Fibroblast of lung (primary cell): ENCODE measurements at regions not wholly inside any gene's neighbourhood (a gene's known extent, or its start where the extent isn't known, plus 50 kb on each side); places are given as distances from the start of the nearest gene placed in this dataset.
A peak's percentile ranks its signal among the peaks of the same experiment; 100 is the strongest.

Experiments
- DNase-seq, 2 donors: peaks; one replicate each; pipeline versions ENCODE4 v3.0.0 to v3.0.0-alpha.2; 2010; ENCODE audit warnings: low read depth in 2 of 2
- H2AFZ ChIP-seq: 2 replicates; pipeline ENCODE4 v1.5.1; 2012; ENCODE audit warnings: low read length, control low read depth, inconsistent platforms
- H3K27ac ChIP-seq: 2 replicates; pipeline ENCODE4 v1.5.1; 2011; ENCODE audit warnings: low read length, control low read depth; ENCODE audit not compliant: insufficient read depth
- H3K27me3 ChIP-seq: 2 replicates; pipeline ENCODE4 v1.5.1; 2011; ENCODE audit warnings: mild to moderate bottlenecking, low read length; ENCODE audit not compliant: control insufficient read depth, insufficient read depth
- H3K36me3 ChIP-seq: 2 replicates; pipeline ENCODE4 v1.5.1; 2011; ENCODE audit warnings: low read length; ENCODE audit not compliant: control insufficient read depth, insufficient read depth
- H3K4me1 ChIP-seq: 2 replicates; pipeline ENCODE4 v1.5.1; 2011; ENCODE audit warnings: low read length; ENCODE audit not compliant: control insufficient read depth, insufficient read depth; ENCODE audit errors: extremely low read depth
- H3K4me2 ChIP-seq: 2 replicates; pipeline ENCODE4 v1.5.1; 2011; ENCODE audit warnings: low read length, control low read depth; ENCODE audit not compliant: insufficient read depth; ENCODE audit errors: extremely low read depth
- H3K4me3 ChIP-seq, 4 experiments: fragments of 200-600 bp in 1 of 4; sonication (generic) in 1 of 4; replicated peaks in 1 of 4; 2 replicates each; pipeline ENCODE4 v1.5.1; 2011 to 2016; ENCODE audit warnings: low read length in 4 of 4, low read depth in 3 of 4, mild to moderate bottlenecking in 3 of 4, control low read depth in 2 of 4, inconsistent platforms in 1 of 4, mixed read lengths in 1 of 4; ENCODE audit not compliant: insufficient read depth in 1 of 4; ENCODE audit errors: control extremely low read depth in 1 of 4
- H3K79me2 ChIP-seq: 2 replicates; pipeline ENCODE4 v1.5.1; 2012; ENCODE audit warnings: mild to moderate bottlenecking, low read length, inconsistent platforms; ENCODE audit not compliant: control insufficient read depth, insufficient read depth
- H3K9ac ChIP-seq: 2 replicates; pipeline ENCODE4 v1.5.1; 2011; ENCODE audit warnings: mild to moderate bottlenecking, low read length, control low read depth; ENCODE audit not compliant: insufficient read depth
- H3K9me3 ChIP-seq: 2 replicates; pipeline ENCODE4 v1.5.1; 2012; ENCODE audit warnings: low read depth, low read length; ENCODE audit not compliant: control insufficient read depth, insufficient read depth
- H4K20me1 ChIP-seq: 2 replicates; pipeline ENCODE4 v1.5.1; 2011; ENCODE audit warnings: low read length; ENCODE audit not compliant: control insufficient read depth, insufficient read depth; ENCODE audit errors: extremely low read depth
- CTCF ChIP-seq, 2 donors: IDR thresholded peaks in 1 of 2; conservative IDR thresholded peaks in 1 of 2; 1 replicate in 1 of 2; 2 replicates in 1 of 2; pipeline ENCODE4 v1.5.1; 2011 to 2012; ENCODE audit warnings: low read length in 2 of 2, control low read depth in 1 of 2, inconsistent platforms in 1 of 2, low read depth in 1 of 2, mild to moderate bottlenecking in 1 of 2
- EZH2 ChIP-seq: IDR thresholded peaks from 2 replicates; pipeline ENCODE4 v1.5.1; 2012; ENCODE audit warnings: low read length, control low read depth, mild to moderate bottlenecking; ENCODE audit errors: missing control alignments

- no peaks in the 10 kb centered on the region for H3K9me3 ChIP-seq
- no peaks in the 10 kb centered on the region for H3K4me1 ChIP-seq
- no peak overlapping the region for H3K27ac ChIP-seq
- H3K79me2 ChIP-seq = no peaks in the 10 kb centered on the region
- no peaks in the 10 kb centered on the region for H4K20me1 ChIP-seq
- no peak overlapping the region for H3K9ac ChIP-seq
- DNase-seq = peak in 1 of 2 donors; percentile 82
- H2AFZ ChIP-seq = no peak overlapping the region
- H3K36me3 ChIP-seq = no peaks in the 10 kb centered on the region
- no peak overlapping the region for H3K4me3 ChIP-seq
- no peak overlapping the region for H3K4me2 ChIP-seq
- no peaks in the 10 kb centered on the region for H3K27me3 ChIP-seq
- TF ChIP-seq CTCF (conservative IDR thresholded peaks at IDR 0.05 in 1 of 2, IDR thresholded peaks at IDR 0.05 in 1 of 2; ENCODE audit: low read depth in 1 of 2, low read length in 2 of 2) (no peak), EZH2 (no peak)
Measured at GRCh38 chr1:90488451-90488850, 228.7 kb downstream of the BARHL2 start.

- Histone ChIP-seq H3K27me3 (no peaks in the 10 kb centered on the region), H3K79me2 (no peaks in the 10 kb centered on the region), H3K4me1 (no peaks in the 10 kb centered on the region), H3K27ac (no peak overlapping the region), H3K4me2 (no peak overlapping the region), H3K9me3 (no peaks in the 10 kb centered on the region), H3K9ac (no peak overlapping the region), H3K4me3 (no peak overlapping the region), H3K36me3 (no peaks in the 10 kb centered on the region), H4K20me1 (no peaks in the 10 kb centered on the region), H2AFZ (no peak overlapping the region)
- no peak for TF ChIP-seq CTCF (conservative IDR thresholded peaks at IDR 0.05 in 1 of 2, IDR thresholded peaks at IDR 0.05 in 1 of 2; ENCODE audit: low read depth in 1 of 2, low read length in 2 of 2)
- no peak for DNase-seq
Measured at GRCh38 chr1:90486996-90487395, 230.1 kb downstream of the BARHL2 start.

GRCh38 chr1:90486134-90486824 is 230.8 kb downstream of the BARHL2 start:
- no peak overlapping the region for H3K4me3 ChIP-seq
- H3K36me3 ChIP-seq = no peaks in the 10 kb centered on the region
- no peak overlapping the region for H3K4me2 ChIP-seq
- no peak for TF ChIP-seq CTCF (conservative IDR thresholded peaks at IDR 0.05 in 1 of 2, IDR thresholded peaks at IDR 0.05 in 1 of 2; ENCODE audit: low read depth in 1 of 2, low read length in 2 of 2)
- no peak for TF ChIP-seq EZH2
- no peak overlapping the region for H3K27ac ChIP-seq
- no peak overlapping the region for H2AFZ ChIP-seq
- DNase-seq = peak in 1 of 2 donors; percentile 8
- H3K4me1 ChIP-seq = no peaks in the 10 kb centered on the region
- H3K79me2 ChIP-seq = no peaks in the 10 kb centered on the region
- no peaks in the 10 kb centered on the region for H4K20me1 ChIP-seq
- no peaks in the 10 kb centered on the region for H3K27me3 ChIP-seq
- no peaks in the 10 kb centered on the region for H3K9me3 ChIP-seq
- H3K9ac ChIP-seq = no peak overlapping the region
